ENCODE measurements at regions not wholly inside any gene's neighbourhood (a gene's known extent, or its start where the extent isn't known, plus 50 kb on each side); places are given as distances from the start of the nearest gene placed in this dataset.

- no peak for TF ChIP-seq CTCF (IDR thresholded peaks at IDR 0.05)
- no peak for TF ChIP-seq POLR2AphosphoS5 (IDR thresholded peaks at IDR 0.05; ENCODE audit: low read depth, low read length)
- TF ChIP-seq REST (IDR thresholded peaks at IDR 0.05; ENCODE audit: insufficient read depth in 1 of 2, low read depth in 2 of 2, low read length in 1 of 2): no peak
- TF ChIP-seq TCF7L2 (IDR thresholded peaks at IDR 0.05; ENCODE audit: low read depth, low read length): no peak
These were observed 423.6 kb downstream of the BTG1 start for GRCh38 chr12:91722072-91722471.
